BJ (cell line): ENCODE measurements at regions not wholly inside any gene's neighbourhood (a gene's known extent, or its start where the extent isn't known, plus 50 kb on each side); places are given as distances from the start of the nearest gene placed in this dataset.
A peak's percentile ranks its signal among the peaks of the same experiment; 100 is the strongest.
"Not testable (repeated sequence)": the region's sequence is repeated elsewhere in the genome, so short reads cannot be mapped to it uniquely, and the experiment has no call there.

ENCODE experiments used
- CTCF ChIA-PET: fragments of 350-600 bp; formaldehyde crosslinking; extraction: SDS; loops from one replicate; lab custom pipeline; 2021; ENCODE audit warnings: antibody characterized with exemption, inconsistent platforms; lab: Yijun Ruan, JAX
- POLR2A ChIA-PET: fragments of 300-600 bp; sonication (Branson Sonifier 250); formaldehyde crosslinking; extraction: SDS; loops from one replicate; lab custom pipeline; 2021; ENCODE audit warnings: antibody characterized with exemption; lab: Charles Lee
- DNase-seq: peaks from one replicate; pipeline ENCODE4 v3.0.0-alpha.2; 2011; ENCODE audit warnings: low read depth
- H3K27me3 ChIP-seq: 2 replicates; pipeline ENCODE4 v1.6.0; 2011; ENCODE audit warnings: low read length; ENCODE audit not compliant: control insufficient read depth, insufficient read depth
- H3K36me3 ChIP-seq: 2 replicates; pipeline ENCODE4 v1.5.1; 2011; ENCODE audit warnings: low read length; ENCODE audit not compliant: control insufficient read depth, insufficient read depth
- H3K4me3 ChIP-seq: 2 replicates; pipeline ENCODE4 v1.5.1; 2011; ENCODE audit warnings: low read depth, mild to moderate bottlenecking, control low read depth, low read length
- TF ChIP-seq, protein P1 (sequence below): IDR thresholded peaks from 2 replicates; pipeline ENCODE4 v1.5.1; 2011; ENCODE audit warnings: low read depth, mild to moderate bottlenecking, control low read depth, inconsistent platforms, low read length, moderate library complexity; ENCODE audit not compliant: insufficient read depth

DNA sequence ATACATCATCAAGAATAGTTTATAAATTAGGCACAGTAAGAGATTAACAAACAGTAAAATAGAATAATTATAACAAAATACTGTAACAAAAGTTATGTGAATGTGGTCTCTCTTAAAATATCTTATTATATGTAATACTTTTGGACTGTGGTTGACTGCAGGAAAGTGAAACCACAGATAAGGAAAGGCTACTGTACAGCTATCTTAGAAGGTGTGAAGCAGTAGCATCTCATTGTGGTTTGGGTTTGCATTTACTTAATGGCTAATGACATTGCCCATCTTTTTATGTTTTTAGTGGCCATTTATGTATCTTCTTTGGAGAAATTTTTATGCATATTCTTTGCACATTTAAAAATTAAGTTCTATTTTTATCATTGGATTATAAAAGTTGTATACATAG, 296.4 kb upstream of the MAGI2 start:
- Histone ChIP-seq H3K27me3 (no peaks in the 10 kb centered on the region), H3K36me3 (no peaks in the 10 kb centered on the region), H3K4me3 (no peak overlapping the region)
- ChIA-PET CTCF (no interaction called here), POLR2A (no interaction called here)
- TF ChIP-seq, protein P1, sequence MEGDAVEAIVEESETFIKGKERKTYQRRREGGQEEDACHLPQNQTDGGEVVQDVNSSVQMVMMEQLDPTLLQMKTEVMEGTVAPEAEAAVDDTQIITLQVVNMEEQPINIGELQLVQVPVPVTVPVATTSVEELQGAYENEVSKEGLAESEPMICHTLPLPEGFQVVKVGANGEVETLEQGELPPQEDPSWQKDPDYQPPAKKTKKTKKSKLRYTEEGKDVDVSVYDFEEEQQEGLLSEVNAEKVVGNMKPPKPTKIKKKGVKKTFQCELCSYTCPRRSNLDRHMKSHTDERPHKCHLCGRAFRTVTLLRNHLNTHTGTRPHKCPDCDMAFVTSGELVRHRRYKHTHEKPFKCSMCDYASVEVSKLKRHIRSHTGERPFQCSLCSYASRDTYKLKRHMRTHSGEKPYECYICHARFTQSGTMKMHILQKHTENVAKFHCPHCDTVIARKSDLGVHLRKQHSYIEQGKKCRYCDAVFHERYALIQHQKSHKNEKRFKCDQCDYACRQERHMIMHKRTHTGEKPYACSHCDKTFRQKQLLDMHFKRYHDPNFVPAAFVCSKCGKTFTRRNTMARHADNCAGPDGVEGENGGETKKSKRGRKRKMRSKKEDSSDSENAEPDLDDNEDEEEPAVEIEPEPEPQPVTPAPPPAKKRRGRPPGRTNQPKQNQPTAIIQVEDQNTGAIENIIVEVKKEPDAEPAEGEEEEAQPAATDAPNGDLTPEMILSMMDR: no peak
- DNase-seq: no peak

DNA sequence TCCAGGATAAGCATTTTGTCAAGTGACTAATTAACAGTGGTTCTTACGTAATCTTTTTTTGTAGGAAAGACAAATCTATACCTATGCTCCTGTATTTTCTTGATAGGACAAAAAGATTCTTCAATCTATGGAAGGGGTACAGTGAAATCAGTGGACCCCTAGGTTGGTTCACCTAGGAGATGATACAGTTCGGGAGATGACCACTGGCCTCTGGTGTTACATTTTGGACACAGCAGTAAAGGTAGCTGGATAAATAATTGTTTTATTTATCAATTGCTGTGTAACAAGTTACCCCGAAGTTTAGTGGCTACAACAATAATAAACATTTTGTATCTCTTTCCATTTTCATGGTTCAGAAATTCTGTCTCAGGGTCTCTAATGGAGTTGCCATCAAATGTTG, 288.2 kb upstream of the MAGI2 start:
- Histone ChIP-seq H3K27me3 (no peaks in the 10 kb centered on the region), H3K4me3 (no peak overlapping the region), H3K36me3 (no peaks in the 10 kb centered on the region)
- no peak for DNase-seq
- ChIA-PET CTCF (interaction anchor here (1.1 to 2.1 kb wide), 2 partner anchors 286 to 288 kb away, joined by 3 to 5 read pairs; partner anchors contain the start of gene MAGI2), POLR2A (no interaction called here)
- TF ChIP-seq, protein P1: 0 out of 2 replicates have a peak, but pooled peaks have one; percentile 13

DNA sequence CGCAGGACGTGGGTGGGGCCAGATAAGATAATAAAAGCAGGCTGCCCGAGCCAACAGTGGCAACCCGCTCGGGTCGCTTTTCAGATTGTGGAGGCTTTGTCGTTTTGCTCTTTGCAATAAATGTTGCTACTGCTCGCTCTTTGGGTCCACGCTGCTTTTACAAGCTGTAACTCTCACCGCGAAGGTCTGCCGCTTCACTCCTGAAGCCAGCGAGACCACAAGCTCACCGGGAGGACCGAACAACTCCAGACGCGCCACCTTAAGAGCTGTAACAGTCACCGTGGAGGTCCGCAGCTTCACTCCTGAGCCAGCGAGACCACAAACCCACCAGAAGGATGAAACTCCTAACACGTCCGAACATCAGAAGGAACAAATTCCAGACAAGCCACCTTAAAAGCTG, 286.6 kb upstream of the MAGI2 start:
- DNase-seq: no peak
- ChIA-PET CTCF (interaction anchor here (1.2 to 2.1 kb wide), 2 partner anchors 14 to 285 kb away, joined by 3 to 5 read pairs; no protein-coding TSS in a partner anchor), POLR2A (no interaction called here)
- Histone ChIP-seq H3K36me3 (no peaks in the 10 kb centered on the region), H3K4me3 (no peak overlapping the region), H3K27me3 (no peaks in the 10 kb centered on the region)
- TF ChIP-seq, protein P1: no peak

DNA sequence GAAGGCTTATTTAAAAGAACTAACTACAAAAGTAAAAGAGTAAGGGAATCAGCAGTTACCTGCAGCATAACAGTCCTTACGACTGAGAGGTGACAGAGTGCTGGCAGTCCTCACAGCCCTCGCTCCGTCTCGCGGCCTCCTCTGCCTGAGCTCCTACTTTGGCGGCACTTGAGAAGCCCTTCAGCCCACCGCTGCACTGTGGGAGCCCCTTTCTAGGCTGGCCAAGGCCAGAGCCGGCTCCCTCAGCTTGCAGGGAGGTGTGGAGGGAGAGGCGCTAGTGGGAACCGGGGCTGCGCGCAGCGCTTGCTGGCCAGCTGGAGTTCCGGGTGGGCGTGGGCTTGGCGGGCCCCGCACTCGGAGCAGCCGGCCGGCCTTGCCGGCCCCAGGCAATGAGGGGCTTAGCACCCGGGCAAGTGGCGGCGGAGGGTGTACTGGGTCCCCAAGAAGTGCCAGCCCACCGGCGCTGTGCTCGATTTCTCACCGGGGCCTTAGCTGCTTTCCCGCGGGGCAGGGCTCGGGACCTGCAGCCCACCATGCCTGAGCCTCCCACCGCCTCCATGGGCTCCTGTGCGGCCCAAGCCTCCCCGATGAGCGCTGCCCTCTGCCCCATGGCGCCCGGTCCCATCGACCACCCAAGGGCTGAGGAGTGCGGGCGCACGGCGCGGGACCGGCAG, 285.7 kb upstream of the MAGI2 start:
- DNase-seq, H3K4me3 ChIP-seq, POLR2A ChIA-PET, H3K27me3 ChIP-seq, H3K36me3 ChIP-seq: not testable (repeated sequence)
- CTCF ChIA-PET: interaction anchor here (1.2 kb wide), 1 partner anchor 15 kb away, joined by 3 read pairs; no protein-coding TSS in a partner anchor

DNA sequence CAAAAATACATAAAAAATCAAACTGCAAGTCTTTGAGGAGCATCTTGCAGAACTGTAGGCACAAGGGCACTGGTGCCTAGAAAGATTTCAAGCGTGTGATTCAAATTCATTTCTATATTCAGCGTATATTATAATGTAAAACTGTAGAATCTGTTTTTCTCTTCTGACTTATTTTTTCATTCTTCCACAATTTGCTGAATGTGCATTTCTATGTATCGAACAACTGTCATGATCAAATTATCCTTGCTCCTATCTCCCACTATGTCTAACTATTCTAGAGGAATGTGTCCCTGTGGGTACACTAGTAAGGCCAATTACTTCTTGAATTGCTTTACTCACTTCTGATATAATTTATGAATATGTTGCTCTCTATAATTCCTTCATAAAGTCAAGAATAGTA, 283.0 kb upstream of the MAGI2 start:
- TF ChIP-seq, protein P1: no peak
- CTCF ChIA-PET: no interaction called here
- Histone ChIP-seq H3K4me3 (no peak overlapping the region), H3K36me3 (no peaks in the 10 kb centered on the region), H3K27me3 (no peaks in the 10 kb centered on the region)
- no peak for DNase-seq
- POLR2A ChIA-PET: no interaction called here

DNA sequence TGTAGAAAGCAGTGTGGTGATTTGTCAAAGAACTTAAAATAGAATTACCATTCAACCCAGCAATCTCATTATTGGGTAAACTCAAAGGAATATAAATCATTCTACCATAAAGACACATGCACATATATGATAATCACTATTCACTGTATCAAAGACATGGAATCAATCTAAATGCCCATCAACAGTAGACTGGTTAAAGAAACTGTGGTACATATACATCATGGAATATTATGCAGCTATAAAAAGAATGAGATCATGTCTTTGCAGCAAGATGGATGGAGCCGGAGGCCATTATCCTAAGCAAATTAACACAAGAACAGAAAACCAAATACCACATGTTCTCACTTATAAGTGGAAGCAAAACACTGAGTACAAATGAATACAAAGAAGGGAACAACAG, 281.5 kb upstream of the MAGI2 start:
- Histone ChIP-seq H3K27me3 (no peaks in the 10 kb centered on the region), H3K4me3 (no peak overlapping the region), H3K36me3 (no peaks in the 10 kb centered on the region)
- TF ChIP-seq, protein P1: no peak
- DNase-seq: no peak
- CTCF ChIA-PET: no interaction called here
- POLR2A ChIA-PET: no interaction called here
